SK-N-SH treated with all-trans-retinoic acid at 6 μM for 48 hours (cell line): ENCODE measurements at regions not wholly inside any gene's neighbourhood (a gene's known extent, or its start where the extent isn't known, plus 50 kb on each side); places are given as distances from the start of the nearest gene placed in this dataset.

Experiments
- ATAC-seq: fragments of 200-7000 bp; cut with Tn5 transposase; 3 replicates; pipeline ENCODE4 v1.9.1; 2020; ENCODE audit warnings: mild to moderate bottlenecking, moderate library complexity
- ARNTL ChIP-seq: fragments of 450-650 bp; formaldehyde crosslinking; IDR thresholded peaks from 2 replicates; pipeline ENCODE4 v1.5.0; 2020; ENCODE audit warnings: low read depth, mild to moderate bottlenecking, moderate library complexity, borderline replicate concordance
- BACH2 ChIP-seq: fragments of 250-450 bp; sonication (Bioruptor Pico); IDR thresholded peaks from 2 replicates; pipeline ENCODE4 v1.9.0; 2021; ENCODE audit warnings: mild to moderate bottlenecking, borderline replicate concordance
- CSDC2 ChIP-seq: fragments of 250-450 bp; sonication (Bioruptor Pico); IDR thresholded peaks from 2 replicates; pipeline ENCODE4 v1.5.0; 2020; ENCODE audit warnings: mild to moderate bottlenecking, moderate library complexity
- ESRRG ChIP-seq: fragments of 250-450 bp; sonication (Bioruptor Pico); IDR thresholded peaks from 2 replicates; pipeline ENCODE4 v1.6.1; 2021; ENCODE audit warnings: mild to moderate bottlenecking
- GLIS3 ChIP-seq: fragments of 250-450 bp; sonication (Bioruptor Pico); IDR thresholded peaks from 2 replicates; pipeline ENCODE4 v1.5.0; 2020; ENCODE audit warnings: mild to moderate bottlenecking, moderate library complexity
- ISL1 ChIP-seq: fragments of 250-450 bp; sonication (Bioruptor Pico); IDR thresholded peaks from 2 replicates; pipeline ENCODE4 v2.1.2; 2022; ENCODE audit warnings: mild to moderate bottlenecking, moderate library complexity
- RARB ChIP-seq: fragments of 250-450 bp; sonication (Bioruptor Pico); IDR thresholded peaks from 2 replicates; pipeline ENCODE4 v1.8.0; 2021; ENCODE audit warnings: mild to moderate bottlenecking, moderate library complexity
- SNAI2 ChIP-seq: fragments of 250-450 bp; sonication (Bioruptor Pico); IDR thresholded peaks from 2 replicates; pipeline ENCODE4 v1.5.0; 2020; ENCODE audit warnings: mild to moderate bottlenecking, moderate library complexity
- TCF4 ChIP-seq: fragments of 250-450 bp; sonication (Bioruptor Pico); IDR thresholded peaks from 2 replicates; pipeline ENCODE4 v1.8.0; 2021; ENCODE audit warnings: mild to moderate bottlenecking, moderate library complexity, borderline replicate concordance
- TOX ChIP-seq: fragments of 250-450 bp; sonication (Bioruptor Pico); IDR thresholded peaks from 2 replicates; pipeline ENCODE4 v1.8.0; 2021; ENCODE audit warnings: mild to moderate bottlenecking, moderate library complexity, borderline replicate concordance
- ZC3H10 ChIP-seq: fragments of 250-450 bp; sonication (Bioruptor Pico); IDR thresholded peaks from 2 replicates; pipeline ENCODE4 v1.5.1; 2021; ENCODE audit warnings: mild to moderate bottlenecking, moderate library complexity
- ZFP3 ChIP-seq: fragments of 250-450 bp; sonication (Bioruptor Pico); IDR thresholded peaks from 2 replicates; pipeline ENCODE4 v1.5.0; 2020; ENCODE audit warnings: mild to moderate bottlenecking, moderate library complexity
- ZNF70 ChIP-seq: fragments of 450-650 bp; formaldehyde crosslinking; IDR thresholded peaks from 2 replicates; pipeline ENCODE4 v1.5.0; 2020; ENCODE audit warnings: mild to moderate bottlenecking, moderate library complexity
- ZNF8 ChIP-seq: fragments of 450-650 bp; formaldehyde crosslinking; IDR thresholded peaks from 2 replicates; pipeline ENCODE4 v1.5.0; 2020; ENCODE audit warnings: mild to moderate bottlenecking, moderate library complexity
- TF ChIP-seq, protein P1 (sequence below): fragments of 250-450 bp; sonication (Bioruptor Pico); IDR thresholded peaks from 2 replicates; pipeline ENCODE4 v1.8.0; 2020; ENCODE audit warnings: mild to moderate bottlenecking, moderate library complexity, borderline replicate concordance
- TF ChIP-seq, protein P2 (sequence below): fragments of 250-450 bp; sonication (Bioruptor Pico); IDR thresholded peaks from 2 replicates; pipeline ENCODE4 v1.8.0; 2021; ENCODE audit warnings: low read depth, mild to moderate bottlenecking, moderate library complexity, borderline replicate concordance
- TF ChIP-seq, protein P3 (sequence below): fragments of 250-450 bp; sonication (Bioruptor Pico); IDR thresholded peaks from 2 replicates; pipeline ENCODE4 v1.5.0; 2020; ENCODE audit warnings: mild to moderate bottlenecking, moderate library complexity
- TF ChIP-seq, protein P4 (sequence below): fragments of 250-450 bp; sonication (Bioruptor Pico); IDR thresholded peaks from 2 replicates; pipeline ENCODE4 v1.5.1; 2020; ENCODE audit warnings: low read depth, mild to moderate bottlenecking, moderate library complexity
- TF ChIP-seq, protein P5 (sequence below): fragments of 250-450 bp; sonication (Bioruptor Pico); IDR thresholded peaks from 2 replicates; pipeline ENCODE4 v1.5.1; 2021; ENCODE audit warnings: mild to moderate bottlenecking, moderate library complexity

DNA sequence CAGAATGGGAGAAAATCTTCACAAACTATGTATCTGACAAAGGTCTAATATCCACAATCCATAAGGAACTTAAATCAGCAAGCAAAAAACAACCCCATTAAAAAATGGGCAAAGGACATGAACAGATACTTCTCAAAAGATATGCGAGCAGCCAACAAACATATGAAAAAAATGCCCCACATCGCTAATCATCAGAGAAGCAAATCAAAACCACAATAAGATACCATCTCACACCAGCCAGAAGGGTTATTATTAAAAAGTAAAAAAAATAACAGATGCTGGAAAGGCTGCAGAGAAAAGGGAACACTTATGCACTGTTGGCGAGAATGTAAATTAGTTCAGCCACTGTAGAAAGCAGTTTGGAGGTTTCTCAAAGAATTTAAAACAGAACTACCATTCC lies 80.2 kb upstream of the ATP11B start (continued):
- TF ChIP-seq, protein P1, sequence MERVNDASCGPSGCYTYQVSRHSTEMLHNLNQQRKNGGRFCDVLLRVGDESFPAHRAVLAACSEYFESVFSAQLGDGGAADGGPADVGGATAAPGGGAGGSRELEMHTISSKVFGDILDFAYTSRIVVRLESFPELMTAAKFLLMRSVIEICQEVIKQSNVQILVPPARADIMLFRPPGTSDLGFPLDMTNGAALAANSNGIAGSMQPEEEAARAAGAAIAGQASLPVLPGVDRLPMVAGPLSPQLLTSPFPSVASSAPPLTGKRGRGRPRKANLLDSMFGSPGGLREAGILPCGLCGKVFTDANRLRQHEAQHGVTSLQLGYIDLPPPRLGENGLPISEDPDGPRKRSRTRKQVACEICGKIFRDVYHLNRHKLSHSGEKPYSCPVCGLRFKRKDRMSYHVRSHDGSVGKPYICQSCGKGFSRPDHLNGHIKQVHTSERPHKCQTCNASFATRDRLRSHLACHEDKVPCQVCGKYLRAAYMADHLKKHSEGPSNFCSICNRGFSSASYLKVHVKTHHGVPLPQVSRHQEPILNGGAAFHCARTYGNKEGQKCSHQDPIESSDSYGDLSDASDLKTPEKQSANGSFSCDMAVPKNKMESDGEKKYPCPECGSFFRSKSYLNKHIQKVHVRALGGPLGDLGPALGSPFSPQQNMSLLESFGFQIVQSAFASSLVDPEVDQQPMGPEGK, result no peak
- TF ChIP-seq ESRRG (CRISPR knock-in tag), result no peak
- TF ChIP-seq ISL1, result no peak
- TF ChIP-seq RARB (CRISPR knock-in tag), result no peak
- no peak for TF ChIP-seq SNAI2 (CRISPR knock-in tag)
- TF ChIP-seq ZNF70 (CRISPR knock-in tag), result no peak
- no peak for TF ChIP-seq ZC3H10 (CRISPR knock-in tag)

DNA sequence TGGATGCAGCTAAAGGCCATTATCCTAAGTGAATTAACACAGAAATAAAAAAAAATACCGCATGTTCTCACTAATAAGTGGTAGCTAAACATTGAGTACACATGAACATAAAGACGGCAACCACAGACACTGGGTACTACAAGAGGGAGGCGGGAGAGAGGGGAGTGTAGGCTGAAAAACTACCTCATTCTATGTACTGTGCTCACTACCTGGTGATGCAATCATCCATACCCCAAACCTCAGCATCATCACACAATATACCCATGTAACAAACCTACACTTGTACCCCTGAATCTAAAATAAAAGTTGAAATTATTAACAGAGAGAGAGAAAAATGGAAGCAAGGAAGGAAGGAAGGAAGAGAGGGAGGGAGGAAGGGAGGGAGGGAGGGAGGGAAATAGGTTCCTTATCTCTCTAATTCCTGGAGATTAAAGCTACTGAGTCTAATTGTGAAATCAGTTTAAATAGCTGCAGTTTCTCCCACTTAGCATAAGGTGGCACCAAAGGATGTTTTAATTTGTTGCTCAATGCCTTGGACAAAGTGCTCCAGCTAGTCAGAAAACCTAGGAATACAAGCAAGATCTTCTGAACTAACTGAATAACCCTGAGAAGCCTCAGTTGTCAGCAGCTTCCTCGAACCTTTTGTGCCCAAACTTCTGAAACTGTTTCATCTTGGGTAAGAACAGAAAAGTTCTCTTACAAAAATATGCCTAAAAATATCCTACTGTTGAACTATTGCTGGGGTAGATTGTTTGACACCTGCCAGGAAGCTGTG lies 79.4 kb upstream of the ATP11B start:
- peak; percentile 91 for ATAC-seq
- TF ChIP-seq ESRRG (CRISPR knock-in tag), result no peak
- TF ChIP-seq CSDC2 (CRISPR knock-in tag), result no peak
- TF ChIP-seq, protein P2, sequence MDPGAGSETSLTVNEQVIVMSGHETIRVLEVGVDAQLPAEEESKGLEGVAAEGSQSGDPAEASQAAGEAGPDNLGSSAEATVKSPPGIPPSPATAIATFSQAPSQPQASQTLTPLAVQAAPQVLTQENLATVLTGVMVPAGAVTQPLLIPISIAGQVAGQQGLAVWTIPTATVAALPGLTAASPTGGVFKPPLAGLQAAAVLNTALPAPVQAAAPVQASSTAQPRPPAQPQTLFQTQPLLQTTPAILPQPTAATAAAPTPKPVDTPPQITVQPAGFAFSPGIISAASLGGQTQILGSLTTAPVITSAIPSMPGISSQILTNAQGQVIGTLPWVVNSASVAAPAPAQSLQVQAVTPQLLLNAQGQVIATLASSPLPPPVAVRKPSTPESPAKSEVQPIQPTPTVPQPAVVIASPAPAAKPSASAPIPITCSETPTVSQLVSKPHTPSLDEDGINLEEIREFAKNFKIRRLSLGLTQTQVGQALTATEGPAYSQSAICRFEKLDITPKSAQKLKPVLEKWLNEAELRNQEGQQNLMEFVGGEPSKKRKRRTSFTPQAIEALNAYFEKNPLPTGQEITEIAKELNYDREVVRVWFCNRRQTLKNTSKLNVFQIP (CRISPR knock-in tag), result no peak
- TF ChIP-seq SNAI2 (CRISPR knock-in tag), result no peak
- no peak for TF ChIP-seq BACH2
- no peak for TF ChIP-seq TOX
- no peak for TF ChIP-seq ZC3H10 (CRISPR knock-in tag)
- TF ChIP-seq, protein P3, sequence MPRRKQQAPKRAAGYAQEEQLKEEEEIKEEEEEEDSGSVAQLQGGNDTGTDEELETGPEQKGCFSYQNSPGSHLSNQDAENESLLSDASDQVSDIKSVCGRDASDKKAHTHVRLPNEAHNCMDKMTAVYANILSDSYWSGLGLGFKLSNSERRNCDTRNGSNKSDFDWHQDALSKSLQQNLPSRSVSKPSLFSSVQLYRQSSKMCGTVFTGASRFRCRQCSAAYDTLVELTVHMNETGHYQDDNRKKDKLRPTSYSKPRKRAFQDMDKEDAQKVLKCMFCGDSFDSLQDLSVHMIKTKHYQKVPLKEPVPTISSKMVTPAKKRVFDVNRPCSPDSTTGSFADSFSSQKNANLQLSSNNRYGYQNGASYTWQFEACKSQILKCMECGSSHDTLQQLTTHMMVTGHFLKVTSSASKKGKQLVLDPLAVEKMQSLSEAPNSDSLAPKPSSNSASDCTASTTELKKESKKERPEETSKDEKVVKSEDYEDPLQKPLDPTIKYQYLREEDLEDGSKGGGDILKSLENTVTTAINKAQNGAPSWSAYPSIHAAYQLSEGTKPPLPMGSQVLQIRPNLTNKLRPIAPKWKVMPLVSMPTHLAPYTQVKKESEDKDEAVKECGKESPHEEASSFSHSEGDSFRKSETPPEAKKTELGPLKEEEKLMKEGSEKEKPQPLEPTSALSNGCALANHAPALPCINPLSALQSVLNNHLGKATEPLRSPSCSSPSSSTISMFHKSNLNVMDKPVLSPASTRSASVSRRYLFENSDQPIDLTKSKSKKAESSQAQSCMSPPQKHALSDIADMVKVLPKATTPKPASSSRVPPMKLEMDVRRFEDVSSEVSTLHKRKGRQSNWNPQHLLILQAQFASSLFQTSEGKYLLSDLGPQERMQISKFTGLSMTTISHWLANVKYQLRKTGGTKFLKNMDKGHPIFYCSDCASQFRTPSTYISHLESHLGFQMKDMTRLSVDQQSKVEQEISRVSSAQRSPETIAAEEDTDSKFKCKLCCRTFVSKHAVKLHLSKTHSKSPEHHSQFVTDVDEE (CRISPR knock-in tag), result no peak
- TF ChIP-seq RARB (CRISPR knock-in tag), result no peak
- TF ChIP-seq, protein P4, sequence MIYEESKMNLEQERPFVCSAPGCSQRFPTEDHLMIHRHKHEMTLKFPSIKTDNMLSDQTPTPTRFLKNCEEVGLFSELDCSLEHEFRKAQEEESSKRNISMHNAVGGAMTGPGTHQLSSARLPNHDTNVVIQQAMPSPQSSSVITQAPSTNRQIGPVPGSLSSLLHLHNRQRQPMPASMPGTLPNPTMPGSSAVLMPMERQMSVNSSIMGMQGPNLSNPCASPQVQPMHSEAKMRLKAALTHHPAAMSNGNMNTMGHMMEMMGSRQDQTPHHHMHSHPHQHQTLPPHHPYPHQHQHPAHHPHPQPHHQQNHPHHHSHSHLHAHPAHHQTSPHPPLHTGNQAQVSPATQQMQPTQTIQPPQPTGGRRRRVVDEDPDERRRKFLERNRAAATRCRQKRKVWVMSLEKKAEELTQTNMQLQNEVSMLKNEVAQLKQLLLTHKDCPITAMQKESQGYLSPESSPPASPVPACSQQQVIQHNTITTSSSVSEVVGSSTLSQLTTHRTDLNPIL, result no peak

DNA sequence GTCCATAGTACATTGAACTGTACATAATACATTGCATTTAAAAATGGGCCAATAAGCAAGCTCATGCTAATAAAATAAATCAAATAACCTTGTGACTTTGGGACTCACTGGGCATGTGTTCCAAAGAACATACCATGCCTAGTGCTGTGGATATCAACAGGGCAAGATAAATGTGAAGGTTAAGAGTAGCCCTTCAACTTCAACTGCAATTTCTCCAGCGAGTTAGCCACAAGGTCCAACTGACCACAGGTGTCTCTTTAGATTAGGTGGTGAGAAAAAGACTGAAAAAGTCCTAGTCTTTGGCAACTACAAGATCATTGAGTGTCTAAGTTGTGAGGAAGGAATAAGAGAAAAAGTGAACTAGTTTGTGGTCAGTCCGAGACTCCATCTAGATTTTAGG lies 78.3 kb upstream of the ATP11B start:
- TF ChIP-seq ARNTL, result no peak
- TF ChIP-seq, protein P5, sequence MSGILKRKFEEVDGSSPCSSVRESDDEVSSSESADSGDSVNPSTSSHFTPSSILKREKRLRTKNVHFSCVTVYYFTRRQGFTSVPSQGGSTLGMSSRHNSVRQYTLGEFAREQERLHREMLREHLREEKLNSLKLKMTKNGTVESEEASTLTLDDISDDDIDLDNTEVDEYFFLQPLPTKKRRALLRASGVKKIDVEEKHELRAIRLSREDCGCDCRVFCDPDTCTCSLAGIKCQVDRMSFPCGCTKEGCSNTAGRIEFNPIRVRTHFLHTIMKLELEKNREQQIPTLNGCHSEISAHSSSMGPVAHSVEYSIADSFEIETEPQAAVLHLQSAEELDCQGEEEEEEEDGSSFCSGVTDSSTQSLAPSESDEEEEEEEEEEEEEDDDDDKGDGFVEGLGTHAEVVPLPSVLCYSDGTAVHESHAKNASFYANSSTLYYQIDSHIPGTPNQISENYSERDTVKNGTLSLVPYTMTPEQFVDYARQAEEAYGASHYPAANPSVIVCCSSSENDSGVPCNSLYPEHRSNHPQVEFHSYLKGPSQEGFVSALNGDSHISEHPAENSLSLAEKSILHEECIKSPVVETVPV (CRISPR knock-in tag), result no peak
- TF ChIP-seq TCF4 (CRISPR knock-in tag), result no peak
- TF ChIP-seq ZFP3 (CRISPR knock-in tag), result no peak
- no peak for TF ChIP-seq GLIS3 (CRISPR knock-in tag)
- no peak for TF ChIP-seq ZNF8 (CRISPR knock-in tag)
- TF ChIP-seq, protein P2 (CRISPR knock-in tag), result no peak
- TF ChIP-seq RARB (CRISPR knock-in tag), result no peak
- no peak for TF ChIP-seq BACH2
- no peak for TF ChIP-seq ZNF70 (CRISPR knock-in tag)
- TF ChIP-seq, protein P3 (CRISPR knock-in tag), result no peak
- no peak for ATAC-seq
